ENCODE measurements at regions not wholly inside any gene's neighbourhood (a gene's known extent, or its start where the extent isn't known, plus 50 kb on each side); places are given as distances from the start of the nearest gene placed in this dataset.
A peak's percentile ranks its signal among the peaks of the same experiment; 100 is the strongest.

DNA sequence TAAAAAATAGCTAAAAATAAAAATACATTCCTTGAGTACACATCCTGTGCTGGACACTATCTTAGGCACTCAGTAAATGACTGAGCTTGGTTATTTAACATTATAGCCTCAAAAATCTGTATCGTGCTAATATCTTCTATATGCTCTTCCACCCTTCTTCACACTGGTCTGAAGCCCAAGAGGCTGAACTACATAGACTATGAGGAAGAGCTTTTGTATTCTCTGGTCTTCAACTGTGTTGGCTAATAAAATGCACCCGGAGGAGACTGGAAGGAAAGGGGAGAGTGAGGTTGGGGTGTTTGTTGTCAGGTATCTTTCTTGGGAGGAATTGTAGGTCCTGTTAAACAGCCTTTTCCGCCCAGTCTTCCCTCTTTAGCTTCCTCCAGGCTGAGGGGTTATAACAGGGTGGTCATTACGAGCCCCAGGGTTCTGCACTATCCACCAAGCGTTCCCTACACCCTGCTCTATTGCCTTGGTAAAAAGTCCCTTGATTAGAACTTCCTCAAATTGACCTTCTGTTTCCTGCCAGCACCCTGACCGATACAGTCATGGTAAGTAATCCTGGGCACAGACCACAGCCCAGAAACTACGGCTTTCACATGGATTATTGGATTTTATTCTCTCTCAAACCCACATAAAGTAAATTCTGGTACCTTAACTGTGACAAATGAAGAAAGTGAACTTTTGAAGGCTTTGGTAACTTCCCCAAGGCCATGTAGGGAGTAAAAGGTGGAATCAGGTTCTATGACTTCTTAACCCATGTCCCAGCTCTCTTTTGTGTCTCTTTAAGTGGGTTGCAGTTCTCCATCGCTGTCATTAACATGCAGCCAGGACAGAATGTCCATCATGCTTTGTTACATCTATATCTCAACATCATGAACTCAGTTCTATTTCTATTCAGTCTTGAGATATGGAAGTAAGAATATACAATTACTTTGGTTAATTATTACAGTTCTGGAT is 71.3 kb downstream of the PTHLH start:
- in situ Hi-C loops (cut with HindIII; ENCODE audit: low sequenced_read_pairs), result no loop called here
- TF ChIP-seq CTCF (IDR thresholded peaks at IDR 0.05; ENCODE audit: low read depth, low read length), result no peak
- DNase-seq (ENCODE audit: low read depth, low spot score), result no peak
- H3K4me3 ChIP-seq (ENCODE audit: low read depth, low read length), result no peak overlapping the region

DNA sequence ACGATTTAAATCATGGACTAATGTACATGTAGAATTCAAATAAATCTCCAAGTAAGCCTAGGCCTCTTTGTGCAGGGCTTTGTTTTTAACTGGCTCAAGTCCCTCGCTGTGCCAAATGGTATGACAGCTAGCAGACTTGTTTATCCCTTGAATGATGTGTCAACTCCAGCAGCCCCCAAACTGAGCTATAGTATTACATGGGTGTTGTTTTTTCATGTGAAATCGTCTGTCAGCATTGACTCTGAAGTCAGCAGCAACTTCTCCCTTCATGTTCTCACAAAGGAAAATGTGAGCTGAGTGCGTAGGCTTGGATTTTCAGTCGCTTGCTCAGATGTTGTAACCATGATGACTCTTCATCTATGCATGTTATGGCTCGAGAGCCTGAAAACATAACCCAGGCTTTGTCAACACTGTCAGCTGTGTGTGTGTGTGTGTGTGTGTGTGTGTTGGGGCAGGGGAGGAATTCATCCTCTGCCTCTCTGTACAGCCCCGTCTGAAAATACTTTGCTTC is 73.3 kb downstream of the PTHLH start:
- in situ Hi-C loops (cut with HindIII; ENCODE audit: low sequenced_read_pairs), result no loop called here
- DNase-seq (ENCODE audit: low read depth, low spot score), result peak; percentile 95
- H3K4me3 ChIP-seq (ENCODE audit: low read depth, low read length), result no peak overlapping the region
- no peak for TF ChIP-seq CTCF (IDR thresholded peaks at IDR 0.05; ENCODE audit: low read depth, low read length)

DNA sequence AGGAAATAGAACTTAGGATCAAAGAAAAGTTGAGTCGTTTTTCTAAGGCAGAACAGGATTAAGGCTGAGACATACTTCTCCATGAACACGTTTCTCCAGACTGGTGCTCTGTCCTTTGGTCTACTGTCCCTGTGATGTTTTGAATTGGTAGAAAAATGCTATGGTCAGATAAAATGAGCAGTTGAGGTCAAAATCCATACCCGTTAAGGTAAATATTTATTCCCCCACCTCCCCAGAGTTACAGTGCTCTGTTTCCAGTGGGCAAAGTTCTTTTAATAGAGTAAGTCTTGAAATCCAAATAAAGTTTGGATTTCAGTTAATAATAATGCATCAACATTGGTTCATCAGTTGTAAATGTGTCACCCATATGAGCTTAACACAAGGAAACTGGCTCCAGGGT is 74.5 kb downstream of the PTHLH start:
- in situ Hi-C loops (cut with HindIII; ENCODE audit: low sequenced_read_pairs), result no loop called here
- no peak overlapping the region for H3K4me3 ChIP-seq (ENCODE audit: low read depth, low read length)
- TF ChIP-seq CTCF (IDR thresholded peaks at IDR 0.05; ENCODE audit: low read depth, low read length), result no peak
- no peak for DNase-seq (ENCODE audit: low read depth, low spot score)

- in situ Hi-C loops (cut with HindIII; ENCODE audit: low sequenced_read_pairs), result no loop called here
- H3K4me3 ChIP-seq (ENCODE audit: low read depth, low read length), result no peak overlapping the region
- TF ChIP-seq CTCF (IDR thresholded peaks at IDR 0.05; ENCODE audit: low read depth, low read length), result no peak
- DNase-seq (ENCODE audit: low read depth, low spot score), result no peak
Measured at GRCh38 chr12:27896419-27896990, 76.0 kb downstream of the PTHLH start.

DNA sequence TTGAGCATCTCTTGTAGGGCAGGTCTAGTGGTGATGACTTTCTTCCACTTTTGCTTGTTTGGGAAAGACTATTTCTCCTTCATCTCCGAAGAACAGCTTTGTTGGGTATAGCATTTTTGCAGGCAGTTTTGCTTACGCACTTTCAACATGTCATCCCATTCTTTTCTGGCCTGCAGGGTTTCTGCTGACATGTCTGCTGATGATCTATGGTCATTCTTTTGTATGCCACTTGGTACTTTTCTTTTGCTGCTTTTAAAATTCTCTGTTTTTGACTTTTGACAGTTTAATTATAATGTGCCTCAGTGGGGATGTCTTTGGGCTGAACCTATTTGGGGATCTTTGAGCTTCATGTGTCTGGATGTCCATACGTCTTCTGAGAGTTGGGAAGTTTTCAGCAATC is 78.2 kb downstream of the PTHLH start:
- no peak for DNase-seq (ENCODE audit: low read depth, low spot score)
- TF ChIP-seq CTCF (IDR thresholded peaks at IDR 0.05; ENCODE audit: low read depth, low read length), result no peak
- in situ Hi-C loops (cut with HindIII; ENCODE audit: low sequenced_read_pairs), result no loop called here
- H3K4me3 ChIP-seq (ENCODE audit: low read depth, low read length), result no peak overlapping the region

- TF ChIP-seq CTCF (IDR thresholded peaks at IDR 0.05; ENCODE audit: low read depth, low read length), result no peak
- no peak overlapping the region for H3K4me3 ChIP-seq (ENCODE audit: low read depth, low read length)
- in situ Hi-C loops (cut with HindIII; ENCODE audit: low sequenced_read_pairs), result no loop called here
- no peak for DNase-seq (ENCODE audit: low read depth, low spot score)
Measured at GRCh38 chr12:27879708-27880107, 92.8 kb downstream of the PTHLH start.

Measured in astrocyte of the spinal cord (primary cell).